Gastroesophageal sphincter (tissue), 4 donors: ENCODE measurements at regions not wholly inside any gene's neighbourhood (a gene's known extent, or its start where the extent isn't known, plus 50 kb on each side); places are given as distances from the start of the nearest gene placed in this dataset.

Experiments used
- ATAC-seq: fragments of 150-250 bp; one replicate; pipeline ENCODE4 v1.9.1; 2016; ENCODE audit warnings: mild to moderate bottlenecking, moderate library complexity
- H3K27ac ChIP-seq, 4 donors: fragments of 200-600 bp; sonication (generic) in 3 of 4; 1 replicate in 3 of 4; 2 replicates in 1 of 4; pipeline ENCODE4 v1.5.1; 2016 to 2019
- H3K27me3 ChIP-seq: fragments of 200-600 bp; sonication (generic); one replicate; pipeline ENCODE4 v1.5.1; 2019
- H3K36me3 ChIP-seq, 2 donors: fragments of 200-600 bp; sonication (generic); one replicate each; pipeline ENCODE4 v1.5.1; 2019; ENCODE audit warnings: control low read depth in 1 of 2
- H3K4me1 ChIP-seq, 3 donors: fragments of 200-600 bp; sonication (generic); 1 replicate in 2 of 3; 2 replicates in 1 of 3; pipeline ENCODE4 v1.5.1; 2016 to 2019; ENCODE audit warnings: control low read depth in 2 of 3
- H3K4me3 ChIP-seq, 2 donors: fragments of 200-600 bp; sonication (generic); one replicate each; pipeline ENCODE4 v1.5.1; 2019; ENCODE audit warnings: mild to moderate bottlenecking in 1 of 2, moderate library complexity in 1 of 2
- H3K9me3 ChIP-seq, 3 donors: fragments of 200-600 bp; sonication (generic); one replicate each; pipeline ENCODE4 v1.5.1; 2017 to 2019; ENCODE audit warnings: control low read depth in 2 of 3
- CTCF ChIP-seq, 4 experiments: fragments of 200-600 bp in 2 of 4; fragments of 450-650 bp in 2 of 4; sonication (generic) in 1 of 4; IDR thresholded peaks; one replicate each; pipeline ENCODE4 v1.5.1; 2017 to 2019; ENCODE audit warnings: antibody characterized with exemption in 4 of 4, mild to moderate bottlenecking in 2 of 4, moderate library complexity in 2 of 4
- EP300 ChIP-seq: sonication (generic); formaldehyde crosslinking; IDR thresholded peaks from one replicate; pipeline ENCODE4 v1.6.1; 2017; ENCODE audit warnings: antibody characterized with exemption, mild to moderate bottlenecking
- POLR2A ChIP-seq, 2 donors: fragments of 450-650 bp; IDR thresholded peaks; one replicate each; pipeline ENCODE4 v1.6.1; 2017; ENCODE audit warnings: antibody characterized with exemption in 2 of 2, mild to moderate bottlenecking in 2 of 2, moderate library complexity in 1 of 2
- POLR2AphosphoS5 ChIP-seq: sonication (generic); formaldehyde crosslinking; IDR thresholded peaks from one replicate; pipeline ENCODE4 v1.6.1; 2017; ENCODE audit warnings: antibody characterized with exemption
- WGBS, 2 donors: methylation state at CpG; one replicate each; pipeline ENCODE4 v1.1.5; 2018; ENCODE audit warnings: low coverage in 1 of 2; 5-methylcytosine and 5-hydroxymethylcytosine counted together

- H3K9me3 ChIP-seq, result peaks cover 0 to 6% (median 0%) of the 10 kb centered on the region in 3 donors
- no peak for ATAC-seq
- H3K27me3 ChIP-seq, result no peaks in the 10 kb centered on the region
- no peak overlapping the region for H3K27ac ChIP-seq
- no peaks in the 10 kb centered on the region for H3K36me3 ChIP-seq
- no peaks in the 10 kb centered on the region for H3K4me1 ChIP-seq
- WGBS, 2 donors, result 64 to 70% methylated on average over 3 of the region's 3 CpGs
- H3K4me3 ChIP-seq, result no peak overlapping the region
- TF ChIP-seq POLR2A (IDR thresholded peaks at IDR 0.05) (no peak), CTCF (IDR thresholded peaks at IDR 0.05) (no peak), EP300 (no peak), POLR2AphosphoS5 (no peak)
Measured at GRCh38 chr4:145427991-145428390, 53.7 kb upstream of the SMAD1 start.

GRCh38 chr4:145427221-145427620, 54.4 kb upstream of the SMAD1 start:
- Histone ChIP-seq H3K27ac (no peak overlapping the region), H3K4me1 (no peaks in the 10 kb centered on the region), H3K27me3 (no peaks in the 10 kb centered on the region), H3K9me3 (peaks cover 0 to 6% (median 0%) of the 10 kb centered on the region in 3 donors), H3K36me3 (no peaks in the 10 kb centered on the region), H3K4me3 (no peak overlapping the region)
- ATAC-seq, result no peak
- TF ChIP-seq POLR2AphosphoS5, result no peak
- no peak for TF ChIP-seq EP300
- TF ChIP-seq CTCF (IDR thresholded peaks at IDR 0.05), result no peak
- TF ChIP-seq POLR2A (IDR thresholded peaks at IDR 0.05), result no peak
- 55 to 69% methylated on average over 2 of the region's 2 CpGs for WGBS, 2 donors

GRCh38 chr4:145423017-145423708, 58.5 kb upstream of the SMAD1 start:
- Histone ChIP-seq H3K27ac (no peak overlapping the region), H3K4me3 (no peak overlapping the region), H3K27me3 (no peaks in the 10 kb centered on the region), H3K9me3 (peaks cover 0 to 6% (median 0%) of the 10 kb centered on the region in 3 donors), H3K36me3 (no peaks in the 10 kb centered on the region), H3K4me1 (no peaks in the 10 kb centered on the region)
- no peak for ATAC-seq
- TF ChIP-seq EP300 (no peak), CTCF (IDR thresholded peaks at IDR 0.05) (no peak), POLR2AphosphoS5 (no peak), POLR2A (IDR thresholded peaks at IDR 0.05) (no peak)
- 86 to 87% methylated on average over 4 to 5 of the region's 5 CpGs for WGBS, 2 donors

- H3K36me3 ChIP-seq, result no peaks in the 10 kb centered on the region
- no peak for ATAC-seq
- no peaks in the 10 kb centered on the region for H3K27me3 ChIP-seq
- peaks cover 0 to 6% (median 0%) of the 10 kb centered on the region in 3 donors for H3K9me3 ChIP-seq
- 100% methylated on average over 1 of the region's 2 CpGs for WGBS, 2 donors
- TF ChIP-seq EP300 (no peak), POLR2A (IDR thresholded peaks at IDR 0.05) (no peak), CTCF (IDR thresholded peaks at IDR 0.05) (no peak), POLR2AphosphoS5 (no peak)
- no peaks in the 10 kb centered on the region for H3K4me1 ChIP-seq
- H3K27ac ChIP-seq, result no peak overlapping the region
- no peak overlapping the region for H3K4me3 ChIP-seq
Measured at GRCh38 chr4:145420595-145421214, 60.9 kb upstream of the SMAD1 start.

- H3K4me1 ChIP-seq, result no peaks in the 10 kb centered on the region
Measured at GRCh38 chr4:145418739-145419138, 62.9 kb upstream of the SMAD1 start.

More at GRCh38 chr4:145418739-145419138, 62.9 kb upstream of the SMAD1 start:
- peaks cover 0 to 5% (median 0%) of the 10 kb centered on the region in 3 donors for H3K9me3 ChIP-seq
- H3K36me3 ChIP-seq, result no peaks in the 10 kb centered on the region
- no peaks in the 10 kb centered on the region for H3K27me3 ChIP-seq
- WGBS, 2 donors, result 66 to 69% methylated on average over 4 of the region's 4 CpGs
- H3K27ac ChIP-seq, result no peak overlapping the region
- TF ChIP-seq CTCF (IDR thresholded peaks at IDR 0.05) (no peak), POLR2A (IDR thresholded peaks at IDR 0.05) (no peak), POLR2AphosphoS5 (no peak), EP300 (no peak)
- H3K4me3 ChIP-seq, result no peak overlapping the region
- ATAC-seq, result no peak
